Upper lobe of left lung (tissue), 6 donors: ENCODE measurements at regions not wholly inside any gene's neighbourhood (a gene's known extent, or its start where the extent isn't known, plus 50 kb on each side); places are given as distances from the start of the nearest gene placed in this dataset.
A peak's percentile ranks its signal among the peaks of the same experiment; 100 is the strongest.
"Not testable (repeated sequence)": the region's sequence is repeated elsewhere in the genome, so short reads cannot be mapped to it uniquely, and the experiment has no call there.

Experiments
- ATAC-seq, 2 donors: fragments of 200-7000 bp; cut with Tn5 transposase; one replicate each; pipeline ENCODE4 v1.9.1; 2022; ENCODE audit warnings: mild to moderate bottlenecking in 2 of 2, moderate library complexity in 2 of 2; ENCODE audit not compliant: low FRiP score in 2 of 2
- DNase-seq, 2 donors: peaks; one replicate each; pipeline ENCODE4 v3.0.0-alpha.2; 2019 to 2020
- H3K27ac ChIP-seq, 4 donors: fragments of 200-600 bp; sonication (generic); one replicate each; pipeline ENCODE4 v1.5.1; 2016 to 2019
- H3K27me3 ChIP-seq, 4 donors: fragments of 200-600 bp; sonication (generic); one replicate each; pipeline ENCODE4 v1.5.1; 2017 to 2019
- H3K36me3 ChIP-seq, 4 donors: fragments of 200-600 bp; sonication (generic); one replicate each; pipeline ENCODE4 v1.5.1; 2016 to 2019
- H3K4me1 ChIP-seq, 4 donors: fragments of 200-600 bp; sonication (generic); one replicate each; pipeline ENCODE4 v1.5.1; 2018 to 2019
- H3K4me3 ChIP-seq, 4 donors: fragments of 200-600 bp; sonication (generic); one replicate each; pipeline ENCODE4 v1.5.1; 2017 to 2019; ENCODE audit warnings: mild to moderate bottlenecking in 2 of 4, moderate library complexity in 1 of 4
- H3K9me3 ChIP-seq, 4 donors: fragments of 200-600 bp; sonication (generic); one replicate each; pipeline ENCODE4 v1.5.1; 2018 to 2019
- CTCF ChIP-seq, 6 experiments: fragments of 450-650 bp in 4 of 6; fragments of 200-600 bp in 2 of 6; sonication (generic) in 2 of 6; IDR thresholded peaks; one replicate each; pipeline ENCODE4 v1.5.1; 2016 to 2019; ENCODE audit warnings: antibody characterized with exemption in 6 of 6
- EP300 ChIP-seq, 4 donors: sonication (generic); formaldehyde crosslinking; IDR thresholded peaks; one replicate each; pipeline ENCODE4 v1.5.1; 2017; ENCODE audit warnings: antibody characterized with exemption in 4 of 4, control low read depth in 2 of 4
- POLR2A ChIP-seq, 4 donors: fragments of 450-650 bp; IDR thresholded peaks; one replicate each; pipeline ENCODE4 v1.5.1; 2016 to 2017; ENCODE audit warnings: antibody characterized with exemption in 4 of 4, mild to moderate bottlenecking in 2 of 4
- POLR2AphosphoS5 ChIP-seq, 2 donors: sonication (generic); formaldehyde crosslinking; IDR thresholded peaks; one replicate each; pipeline ENCODE4 v1.5.1; 2017; ENCODE audit warnings: antibody characterized with exemption in 2 of 2
- WGBS, 2 donors: methylation state at CpG; one replicate each; pipeline ENCODE4 v1.1.5; 2017 to 2018; 5-methylcytosine and 5-hydroxymethylcytosine counted together
- donor health status: DM: no; HTN: no; CAD: no; lungs with moderate emphysema.
- donor health status: DM: no; HTN: yes; CAD: no; lungs with severe emphysema.

GRCh38 chr2:34519659-34520058, 920.6 kb upstream of the FAM98A start:
- Histone ChIP-seq H3K9me3 (peaks cover 0 to 8% (median 4%) of the 10 kb centered on the region in 4 donors), H3K27me3 (no peaks in the 10 kb centered on the region), H3K27ac (no peak overlapping the region), H3K4me3 (no peak overlapping the region), H3K36me3 (no peaks in the 10 kb centered on the region), H3K4me1 (no peaks in the 10 kb centered on the region)
- DNase-seq (no peak), ATAC-seq (no peak)
- 64 to 79% methylated on average over 3 of the region's 3 CpGs for WGBS, 2 donors
- TF ChIP-seq CTCF (IDR thresholded peaks at IDR 0.05) = no peak
- TF ChIP-seq POLR2AphosphoS5 (IDR thresholded peaks at IDR 0.05) = no peak
- no peak for TF ChIP-seq EP300 (IDR thresholded peaks at IDR 0.05)
- no peak for TF ChIP-seq POLR2A (IDR thresholded peaks at IDR 0.05)

GRCh38 chr2:34498561-34498960, 899.5 kb upstream of the FAM98A start:
- no peaks in the 10 kb centered on the region for H3K27me3 ChIP-seq
- H3K4me3 ChIP-seq = no peak overlapping the region
- no peak for DNase-seq
- no peak overlapping the region for H3K27ac ChIP-seq
- WGBS, 2 donors = 92 to 94% methylated on average over 1 of the region's 1 CpG
- H3K4me1 ChIP-seq = no peaks in the 10 kb centered on the region
- ATAC-seq = no peak
- no peak for TF ChIP-seq POLR2A (IDR thresholded peaks at IDR 0.05)
- no peak for TF ChIP-seq CTCF (IDR thresholded peaks at IDR 0.05)
- TF ChIP-seq EP300 (IDR thresholded peaks at IDR 0.05) = no peak
- no peak for TF ChIP-seq POLR2AphosphoS5 (IDR thresholded peaks at IDR 0.05)
- H3K36me3 ChIP-seq = no peaks in the 10 kb centered on the region
- H3K9me3 ChIP-seq = no peaks in the 10 kb centered on the region

GRCh38 chr2:34494192-34494591, 895.1 kb upstream of the FAM98A start:
- H3K4me3 ChIP-seq, H3K27ac ChIP-seq, ATAC-seq, H3K27me3 ChIP-seq, H3K36me3 ChIP-seq, H3K9me3 ChIP-seq, H3K4me1 ChIP-seq: not testable (repeated sequence)
- WGBS, 2 donors = 96% methylated on average over 5 to 18 of the region's 18 CpGs
- peak in 1 of 2 donors; percentile 50 for DNase-seq

- 51 to 54% methylated on average over 3 of the region's 3 CpGs for WGBS, 2 donors
- no peak for TF ChIP-seq POLR2AphosphoS5 (IDR thresholded peaks at IDR 0.05)
- TF ChIP-seq EP300 (IDR thresholded peaks at IDR 0.05) = peak in 1 of 4 donors; percentile 17
- no peak for TF ChIP-seq CTCF (IDR thresholded peaks at IDR 0.05)
- no peak for TF ChIP-seq POLR2A (IDR thresholded peaks at IDR 0.05)
- Histone ChIP-seq H3K27me3 (no peaks in the 10 kb centered on the region), H3K4me1 (no peaks in the 10 kb centered on the region), H3K4me3 (no peak overlapping the region), H3K36me3 (no peaks in the 10 kb centered on the region), H3K27ac (no peak overlapping the region), H3K9me3 (no peaks in the 10 kb centered on the region)
- no peak for DNase-seq
- no peak for ATAC-seq
Measured at GRCh38 chr2:34492561-34493455, 893.7 kb upstream of the FAM98A start.

- DNase-seq = no peak
- Histone ChIP-seq H3K9me3 (no peaks in the 10 kb centered on the region), H3K27ac (no peak overlapping the region), H3K4me3 (no peak overlapping the region), H3K36me3 (no peaks in the 10 kb centered on the region), H3K27me3 (no peaks in the 10 kb centered on the region), H3K4me1 (no peaks in the 10 kb centered on the region)
- ATAC-seq = no peak
- WGBS, 2 donors = 44 to 58% methylated on average over 2 of the region's 2 CpGs
- TF ChIP-seq EP300 (IDR thresholded peaks at IDR 0.05) (no peak), CTCF (IDR thresholded peaks at IDR 0.05) (no peak), POLR2AphosphoS5 (IDR thresholded peaks at IDR 0.05) (no peak), POLR2A (IDR thresholded peaks at IDR 0.05) (no peak)
Measured at GRCh38 chr2:34486965-34487364, 887.9 kb upstream of the FAM98A start.
